ENCODE measurements at regions not wholly inside any gene's neighbourhood (a gene's known extent, or its start where the extent isn't known, plus 50 kb on each side); places are given as distances from the start of the nearest gene placed in this dataset.
A peak's percentile ranks its signal among the peaks of the same experiment; 100 is the strongest.
"Not testable (repeated sequence)": the region's sequence is repeated elsewhere in the genome, so short reads cannot be mapped to it uniquely, and the experiment has no call there.

DNA sequence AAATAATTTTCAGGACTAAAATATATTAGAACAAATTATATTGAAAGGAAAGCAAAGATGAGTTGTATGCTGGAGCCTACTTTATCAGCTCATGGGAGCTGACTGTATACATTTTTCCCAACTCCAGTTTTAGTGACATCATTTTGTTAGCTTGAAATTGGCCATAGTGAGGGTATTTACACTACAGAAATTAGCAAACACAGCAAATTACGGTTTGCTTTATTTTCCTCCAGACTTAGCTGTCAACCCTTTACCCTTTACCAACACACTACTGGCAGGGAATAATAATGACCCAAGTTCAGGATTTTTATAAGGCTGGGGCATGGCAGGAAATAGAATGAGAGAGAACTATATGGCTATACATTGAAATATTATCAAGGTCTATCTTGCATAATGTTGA lies 120.3 kb upstream of the PRSS1 start:
- Histone ChIP-seq H3K9ac (ENCODE audit: control insufficient read depth, extremely low read depth, insufficient read depth, low read length) (no peak overlapping the region), H2AFZ (ENCODE audit: control insufficient read depth, low read length) (no peak overlapping the region), H3K4me2 (ENCODE audit: control insufficient read depth, extremely low read depth, insufficient read depth, low read depth, low read length) (no peak overlapping the region), H3K36me3 (ENCODE audit: control insufficient read depth in 2 of 2, extremely low read depth in 1 of 2, insufficient read depth in 2 of 2, low read length in 2 of 2) (no peaks in the 10 kb centered on the region), H3K79me2 (ENCODE audit: control insufficient read depth, insufficient read depth, low read length) (no peaks in the 10 kb centered on the region), H3K4me3 (ENCODE audit: control insufficient read depth in 2 of 3, extremely low read depth in 1 of 3, insufficient read depth in 2 of 3, low read depth in 1 of 3, low read length in 3 of 3) (no peak overlapping the region), H3K4me1 (ENCODE audit: control insufficient read depth, extremely low read depth, insufficient read depth, low read length) (no peaks in the 10 kb centered on the region), H3K9me3 (ENCODE audit: control insufficient read depth, low read depth, low read length) (no peaks in the 10 kb centered on the region), H3K9me1 (ENCODE audit: control insufficient read depth, extremely low read depth, insufficient read depth, low read length) (no peaks in the 10 kb centered on the region), H3K27me3 (ENCODE audit: control insufficient read depth, extremely low read depth, insufficient read depth, low read length) (no peaks in the 10 kb centered on the region), H4K20me1 (ENCODE audit: control insufficient read depth, extremely low read depth, insufficient read depth, low read length) (no peaks in the 10 kb centered on the region), H3K27ac (ENCODE audit: control insufficient read depth, insufficient read depth, low read length) (no peak overlapping the region)
- dilution Hi-C loops (cut with MboI; ENCODE audit: extremely low pct_ligation_motif_present, low sequenced_read_pairs) = no loop called here
- DNase-seq (ENCODE audit: low read depth, low spot score) = no peak
- TF ChIP-seq CTCF (optimal IDR thresholded peaks at IDR 0.05 in 1 of 3, IDR thresholded peaks at IDR 0.05 in 1 of 3, conservative IDR thresholded peaks at IDR 0.05 in 1 of 3; ENCODE audit: extremely low read depth in 1 of 3, insufficient read depth in 2 of 3, low read length in 3 of 3) = no peak
- no peak for FAIRE-seq

DNA sequence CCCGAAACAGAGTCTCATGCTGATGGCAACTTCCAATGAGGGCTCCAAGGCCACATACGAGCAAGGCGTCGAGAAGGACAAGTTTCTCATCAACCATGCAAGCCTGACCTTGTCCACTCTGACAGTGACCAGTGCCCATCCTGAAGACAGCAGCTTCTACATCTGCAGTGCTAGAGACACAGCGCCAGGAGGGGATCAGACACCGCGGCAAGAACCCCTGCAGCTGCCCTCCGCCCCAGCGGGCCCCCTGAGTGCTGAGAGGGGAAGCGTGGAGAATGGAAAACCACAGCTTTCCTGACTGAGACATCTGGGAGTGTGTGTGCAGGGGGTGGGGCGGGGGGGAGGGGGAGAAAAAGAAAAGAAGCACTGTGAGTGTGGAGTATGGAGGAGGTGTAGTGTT lies 122.0 kb upstream of the PRSS1 start:
- DNase-seq (ENCODE audit: low read depth, low spot score); H3K4me1 ChIP-seq (ENCODE audit: control insufficient read depth, extremely low read depth, insufficient read depth, low read length); H2AFZ ChIP-seq (ENCODE audit: control insufficient read depth, low read length); H3K36me3 ChIP-seq (ENCODE audit: control insufficient read depth in 2 of 2, extremely low read depth in 1 of 2, insufficient read depth in 2 of 2, low read length in 2 of 2); H4K20me1 ChIP-seq (ENCODE audit: control insufficient read depth, extremely low read depth, insufficient read depth, low read length); FAIRE-seq; H3K4me3 ChIP-seq (ENCODE audit: control insufficient read depth in 2 of 3, extremely low read depth in 1 of 3, insufficient read depth in 2 of 3, low read depth in 1 of 3, low read length in 3 of 3); H3K4me2 ChIP-seq (ENCODE audit: control insufficient read depth, extremely low read depth, insufficient read depth, low read depth, low read length); H3K27ac ChIP-seq (ENCODE audit: control insufficient read depth, insufficient read depth, low read length); H3K27me3 ChIP-seq (ENCODE audit: control insufficient read depth, extremely low read depth, insufficient read depth, low read length); H3K9me1 ChIP-seq (ENCODE audit: control insufficient read depth, extremely low read depth, insufficient read depth, low read length); dilution Hi-C loops (cut with MboI; ENCODE audit: extremely low pct_ligation_motif_present, low sequenced_read_pairs); H3K9ac ChIP-seq (ENCODE audit: control insufficient read depth, extremely low read depth, insufficient read depth, low read length); H3K79me2 ChIP-seq (ENCODE audit: control insufficient read depth, insufficient read depth, low read length); H3K9me3 ChIP-seq (ENCODE audit: control insufficient read depth, low read depth, low read length): not testable (repeated sequence)

DNA sequence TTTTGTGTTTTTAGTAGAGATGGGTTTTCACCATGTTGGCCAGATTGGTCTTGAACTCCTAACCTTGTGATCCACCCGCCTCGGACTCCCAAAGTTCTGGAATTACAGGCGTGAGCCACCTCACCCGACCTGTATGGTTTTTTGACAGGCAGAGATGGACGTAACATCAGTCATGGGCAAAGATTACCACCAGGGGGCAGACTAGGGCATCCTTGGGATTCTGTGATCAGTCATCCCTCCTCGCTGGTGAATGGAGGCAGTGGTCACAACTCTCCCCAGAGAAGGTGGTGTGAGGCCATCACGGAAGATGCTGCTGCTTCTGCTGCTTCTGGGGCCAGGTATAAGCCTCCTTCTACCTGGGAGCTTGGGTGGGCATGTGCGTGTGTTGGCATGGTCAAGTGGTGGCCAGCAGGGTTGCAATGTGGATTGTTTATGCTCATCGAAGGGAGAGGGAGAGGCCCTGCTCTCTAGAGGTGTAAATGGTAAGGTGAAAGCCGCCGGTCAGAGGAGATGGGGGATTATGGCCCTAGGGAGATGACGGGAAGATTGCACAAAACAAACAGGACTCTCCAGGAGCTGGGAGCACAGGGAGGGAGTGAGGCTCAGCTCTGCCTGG lies 122.7 kb upstream of the PRSS1 start:
- Histone ChIP-seq H3K4me2 (ENCODE audit: control insufficient read depth, extremely low read depth, insufficient read depth, low read depth, low read length) (no peak overlapping the region), H3K27ac (ENCODE audit: control insufficient read depth, insufficient read depth, low read length) (no peak overlapping the region), H3K27me3 (ENCODE audit: control insufficient read depth, extremely low read depth, insufficient read depth, low read length) (no peaks in the 10 kb centered on the region), H3K79me2 (ENCODE audit: control insufficient read depth, insufficient read depth, low read length) (no peaks in the 10 kb centered on the region), H2AFZ (ENCODE audit: control insufficient read depth, low read length) (no peak overlapping the region), H3K9ac (ENCODE audit: control insufficient read depth, extremely low read depth, insufficient read depth, low read length) (no peak overlapping the region), H3K4me1 (ENCODE audit: control insufficient read depth, extremely low read depth, insufficient read depth, low read length) (no peaks in the 10 kb centered on the region), H3K9me1 (ENCODE audit: control insufficient read depth, extremely low read depth, insufficient read depth, low read length) (no peaks in the 10 kb centered on the region), H4K20me1 (ENCODE audit: control insufficient read depth, extremely low read depth, insufficient read depth, low read length) (no peaks in the 10 kb centered on the region), H3K36me3 (ENCODE audit: control insufficient read depth in 2 of 2, extremely low read depth in 1 of 2, insufficient read depth in 2 of 2, low read length in 2 of 2) (no peaks in the 10 kb centered on the region), H3K4me3 (ENCODE audit: control insufficient read depth in 2 of 3, extremely low read depth in 1 of 3, insufficient read depth in 2 of 3, low read depth in 1 of 3, low read length in 3 of 3) (no peak overlapping the region), H3K9me3 (ENCODE audit: control insufficient read depth, low read depth, low read length) (no peaks in the 10 kb centered on the region)
- TF ChIP-seq CTCF (optimal IDR thresholded peaks at IDR 0.05 in 1 of 3, IDR thresholded peaks at IDR 0.05 in 1 of 3, conservative IDR thresholded peaks at IDR 0.05 in 1 of 3; ENCODE audit: extremely low read depth in 1 of 3, insufficient read depth in 2 of 3, low read length in 3 of 3) = peak; percentile 45 to 75 (median 65)
- no peak for TF ChIP-seq EZH2 (IDR thresholded peaks at IDR 0.05; ENCODE audit: low read length)
- FAIRE-seq (peak; percentile 43), DNase-seq (ENCODE audit: low read depth, low spot score) (no peak)
- dilution Hi-C loops (cut with MboI; ENCODE audit: extremely low pct_ligation_motif_present, low sequenced_read_pairs) = no loop called here

DNA sequence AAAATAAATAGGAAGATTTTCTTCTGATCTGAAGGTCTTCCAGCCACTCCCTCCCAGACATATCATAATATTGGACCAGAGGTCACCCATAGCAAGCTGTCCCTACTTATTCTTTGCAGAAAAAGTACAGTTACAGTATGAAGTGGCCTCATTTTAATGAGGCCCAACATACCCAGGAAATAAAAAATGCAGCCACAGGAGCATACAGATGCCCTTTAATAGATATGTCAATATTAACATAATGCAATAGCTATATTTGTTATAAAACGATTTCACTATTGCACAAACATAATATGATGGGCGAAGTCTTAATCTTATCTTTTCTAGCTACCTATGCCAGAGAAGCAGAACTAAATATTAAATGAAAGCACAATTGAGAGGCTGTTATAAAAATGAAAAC lies 124.1 kb upstream of the PRSS1 start:
- H3K4me2 ChIP-seq (ENCODE audit: control insufficient read depth, extremely low read depth, insufficient read depth, low read depth, low read length); H3K27ac ChIP-seq (ENCODE audit: control insufficient read depth, insufficient read depth, low read length); H3K36me3 ChIP-seq (ENCODE audit: control insufficient read depth in 2 of 2, extremely low read depth in 1 of 2, insufficient read depth in 2 of 2, low read length in 2 of 2); H3K9me1 ChIP-seq (ENCODE audit: control insufficient read depth, extremely low read depth, insufficient read depth, low read length); H3K4me3 ChIP-seq (ENCODE audit: control insufficient read depth in 2 of 3, extremely low read depth in 1 of 3, insufficient read depth in 2 of 3, low read depth in 1 of 3, low read length in 3 of 3); H2AFZ ChIP-seq (ENCODE audit: control insufficient read depth, low read length); H4K20me1 ChIP-seq (ENCODE audit: control insufficient read depth, extremely low read depth, insufficient read depth, low read length); H3K9me3 ChIP-seq (ENCODE audit: control insufficient read depth, low read depth, low read length); DNase-seq (ENCODE audit: low read depth, low spot score); FAIRE-seq; H3K4me1 ChIP-seq (ENCODE audit: control insufficient read depth, extremely low read depth, insufficient read depth, low read length); H3K9ac ChIP-seq (ENCODE audit: control insufficient read depth, extremely low read depth, insufficient read depth, low read length); dilution Hi-C loops (cut with MboI; ENCODE audit: extremely low pct_ligation_motif_present, low sequenced_read_pairs); H3K79me2 ChIP-seq (ENCODE audit: control insufficient read depth, insufficient read depth, low read length); H3K27me3 ChIP-seq (ENCODE audit: control insufficient read depth, extremely low read depth, insufficient read depth, low read length): not testable (repeated sequence)
